Astrocyte of the spinal cord (primary cell): ENCODE measurements at regions not wholly inside any gene's neighbourhood (a gene's known extent, or its start where the extent isn't known, plus 50 kb on each side); places are given as distances from the start of the nearest gene placed in this dataset.

ENCODE experiments used
- DNase-seq: peaks from one replicate; pipeline ENCODE4 v3.0.0; 2011; ENCODE audit warnings: low read depth, low spot score
- H3K4me3 ChIP-seq: 2 replicates; pipeline ENCODE4 v1.5.1; 2011; ENCODE audit warnings: low read depth, mild to moderate bottlenecking, low read length, moderate library complexity
- in situ Hi-C: cut with HindIII; loops from 2 replicates; pipeline ENCODE4 v1.10.0; 2017; ENCODE audit warnings: low sequenced_read_pairs
- TF ChIP-seq, protein P1 (sequence below): IDR thresholded peaks from 2 replicates; pipeline ENCODE4 v1.5.1; 2012; ENCODE audit warnings: low read depth, mild to moderate bottlenecking, low read length, inconsistent platforms

DNA sequence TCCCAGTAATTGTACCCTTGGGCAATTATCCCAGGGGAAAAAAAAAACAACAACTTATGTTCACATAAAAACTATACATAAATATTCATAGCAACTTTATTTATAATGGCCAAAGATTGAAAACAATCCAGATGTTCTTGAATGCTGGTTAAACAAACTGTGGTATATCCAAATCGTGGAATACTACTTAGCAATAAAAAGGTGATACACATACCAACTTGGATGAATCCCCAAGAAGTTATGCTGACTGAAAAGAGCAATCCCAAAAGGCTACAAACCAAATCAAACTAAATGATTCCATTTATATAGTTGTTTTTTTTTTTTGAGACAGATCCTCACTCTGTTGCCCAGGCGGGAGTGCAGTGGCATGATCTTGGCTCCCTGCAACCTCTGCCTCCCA lies 129.7 kb downstream of the QRSL1 start:
- no peak for DNase-seq
- no peak overlapping the region for H3K4me3 ChIP-seq
- in situ Hi-C loops = no loop called here
- TF ChIP-seq, protein P1, sequence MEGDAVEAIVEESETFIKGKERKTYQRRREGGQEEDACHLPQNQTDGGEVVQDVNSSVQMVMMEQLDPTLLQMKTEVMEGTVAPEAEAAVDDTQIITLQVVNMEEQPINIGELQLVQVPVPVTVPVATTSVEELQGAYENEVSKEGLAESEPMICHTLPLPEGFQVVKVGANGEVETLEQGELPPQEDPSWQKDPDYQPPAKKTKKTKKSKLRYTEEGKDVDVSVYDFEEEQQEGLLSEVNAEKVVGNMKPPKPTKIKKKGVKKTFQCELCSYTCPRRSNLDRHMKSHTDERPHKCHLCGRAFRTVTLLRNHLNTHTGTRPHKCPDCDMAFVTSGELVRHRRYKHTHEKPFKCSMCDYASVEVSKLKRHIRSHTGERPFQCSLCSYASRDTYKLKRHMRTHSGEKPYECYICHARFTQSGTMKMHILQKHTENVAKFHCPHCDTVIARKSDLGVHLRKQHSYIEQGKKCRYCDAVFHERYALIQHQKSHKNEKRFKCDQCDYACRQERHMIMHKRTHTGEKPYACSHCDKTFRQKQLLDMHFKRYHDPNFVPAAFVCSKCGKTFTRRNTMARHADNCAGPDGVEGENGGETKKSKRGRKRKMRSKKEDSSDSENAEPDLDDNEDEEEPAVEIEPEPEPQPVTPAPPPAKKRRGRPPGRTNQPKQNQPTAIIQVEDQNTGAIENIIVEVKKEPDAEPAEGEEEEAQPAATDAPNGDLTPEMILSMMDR = no peak

DNA sequence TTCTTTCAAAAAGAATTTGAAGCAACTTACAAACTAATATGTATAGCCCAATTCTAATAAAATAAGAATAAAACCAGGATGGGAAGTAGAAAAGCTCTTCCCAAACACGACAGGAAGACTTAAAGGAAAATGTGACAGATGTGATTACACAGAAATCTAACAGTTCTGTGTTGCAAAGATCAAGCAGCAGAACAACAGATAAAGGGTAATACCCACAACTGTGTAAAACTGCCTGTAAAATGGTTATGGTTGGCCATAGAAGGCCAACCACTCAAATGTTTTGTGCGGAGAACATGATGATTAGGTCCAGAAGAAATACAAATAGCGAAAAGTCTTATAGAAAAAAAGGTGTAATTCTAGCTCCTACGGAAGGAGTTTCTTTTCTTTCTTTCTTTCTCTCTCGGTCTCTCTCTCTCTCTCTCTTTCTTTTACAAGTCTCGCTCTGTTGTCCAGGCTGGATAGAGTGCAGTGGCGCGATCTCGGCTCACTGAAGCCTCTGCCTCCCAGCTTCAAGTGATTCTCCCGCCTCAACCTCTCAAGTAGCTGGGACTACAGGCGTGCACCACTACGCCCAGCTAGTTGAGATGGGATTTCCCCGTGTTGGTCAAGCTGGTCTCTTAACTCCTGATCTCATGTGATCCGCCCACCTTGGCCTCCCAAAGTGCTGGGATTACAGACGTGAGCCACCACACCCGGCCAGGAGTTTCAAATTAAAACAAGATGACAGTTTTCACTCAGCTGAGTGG lies 128.5 kb downstream of the QRSL1 start:
- no peak for DNase-seq
- in situ Hi-C loops = no loop called here
- no peak overlapping the region for H3K4me3 ChIP-seq
- TF ChIP-seq, protein P1 = no peak

DNA sequence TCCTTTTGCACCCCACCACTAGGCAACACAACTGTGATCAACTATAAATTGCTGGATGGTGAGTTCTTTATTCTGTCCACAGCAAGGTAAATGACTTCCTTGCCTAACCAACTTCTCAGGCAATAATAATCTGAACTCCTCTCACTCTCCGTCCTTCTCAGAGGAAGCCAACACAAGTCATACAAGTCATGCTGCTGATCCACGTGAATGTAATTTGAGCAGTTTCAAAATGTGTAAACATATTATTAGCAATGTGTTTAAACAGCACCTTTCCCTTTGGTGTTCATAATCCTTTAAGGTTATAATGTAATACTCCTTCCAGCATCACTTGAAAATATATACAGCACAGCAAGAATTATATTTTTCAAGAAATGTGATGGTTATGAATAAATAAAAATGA lies 127.9 kb downstream of the QRSL1 start:
- H3K4me3 ChIP-seq = no peak overlapping the region

DNA sequence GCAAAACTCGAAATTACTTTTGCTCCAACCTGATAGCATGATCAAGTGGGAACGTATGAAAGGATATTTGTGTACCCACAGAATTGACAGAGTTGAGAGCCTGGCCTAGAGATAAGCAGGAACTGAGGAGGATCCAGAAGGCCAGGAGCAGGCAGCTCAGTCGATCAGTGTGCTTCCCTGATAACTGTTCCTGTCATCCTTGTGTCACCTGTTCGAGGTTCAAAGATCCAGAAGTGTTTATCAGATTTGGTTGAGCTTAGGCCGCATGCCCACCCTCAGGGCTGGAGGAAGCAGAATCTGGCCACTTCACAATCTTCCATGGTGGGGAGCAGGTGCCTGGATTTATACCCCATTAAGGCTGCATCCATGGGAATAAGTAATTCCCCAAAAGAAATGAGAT lies 124.8 kb downstream of the QRSL1 start:
- TF ChIP-seq, protein P1 = no peak
- in situ Hi-C loops = no loop called here
- H3K4me3 ChIP-seq = no peak overlapping the region
- no peak for DNase-seq

More for the DNA sequence above, 127.9 kb downstream of the QRSL1 start:
- in situ Hi-C loops = no loop called here
- TF ChIP-seq, protein P1 = no peak
- DNase-seq = no peak

DNA sequence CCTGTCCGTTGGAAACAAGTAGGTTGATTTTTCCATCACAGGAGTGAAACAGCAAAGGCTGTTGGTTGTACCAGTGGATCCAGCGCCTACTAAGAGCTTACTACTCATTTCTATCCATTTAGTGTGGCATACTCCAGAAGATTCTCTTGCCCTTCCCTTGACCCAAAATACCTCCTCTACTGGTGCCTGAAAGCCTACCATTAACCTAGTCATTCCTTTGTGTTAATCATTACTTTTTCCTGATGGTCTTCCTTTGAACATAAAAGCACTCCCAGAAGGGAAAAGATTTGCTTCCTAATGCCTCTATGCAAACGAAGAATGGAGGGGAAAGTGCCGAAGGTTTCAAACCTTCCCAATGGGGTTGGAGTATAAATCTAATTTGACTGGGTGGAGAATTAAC lies 123.3 kb downstream of the QRSL1 start:
- no peak overlapping the region for H3K4me3 ChIP-seq
- no peak for DNase-seq
- in situ Hi-C loops = no loop called here
- TF ChIP-seq, protein P1 = no peak

DNA sequence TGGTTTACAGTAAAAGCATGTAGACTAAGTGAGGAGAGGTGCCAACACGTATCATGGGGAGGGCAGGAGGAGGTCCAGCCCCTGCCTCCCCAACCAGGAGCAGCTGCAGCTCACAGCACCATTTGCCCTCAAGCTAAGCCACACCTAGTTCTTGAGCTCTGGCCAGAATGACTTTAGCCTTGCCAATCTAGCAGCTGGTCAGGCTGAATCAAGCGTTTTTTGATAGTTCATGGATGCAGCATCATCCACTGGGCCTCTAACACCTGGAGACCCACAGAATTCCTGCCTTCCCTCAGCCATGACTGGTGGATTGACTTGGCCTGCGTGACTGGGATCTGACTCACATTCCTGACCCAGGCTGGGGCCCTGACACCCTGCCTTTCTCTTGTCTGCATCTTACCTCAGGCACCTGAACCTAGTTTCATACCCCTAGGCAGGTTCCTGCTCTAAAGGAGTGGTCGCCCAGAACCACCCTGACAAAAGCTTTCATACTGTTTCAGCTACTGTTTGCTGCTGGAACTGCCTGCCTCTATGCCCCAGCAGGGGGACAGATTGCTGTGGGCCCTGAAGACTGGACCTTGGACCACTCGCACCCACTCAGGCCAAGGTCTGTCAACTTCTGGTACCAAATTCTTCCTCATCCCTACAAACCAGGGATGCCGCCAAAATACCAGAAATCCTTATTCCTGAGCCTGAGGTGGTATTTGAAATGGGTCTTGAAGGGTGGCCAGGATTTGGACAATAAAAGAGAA lies 122.3 kb downstream of the QRSL1 start:
- in situ Hi-C loops = no loop called here
- no peak overlapping the region for H3K4me3 ChIP-seq
- DNase-seq = no peak
- TF ChIP-seq, protein P1 = no peak
